ENCODE measurements at regions not wholly inside any gene's neighbourhood (a gene's known extent, or its start where the extent isn't known, plus 50 kb on each side); places are given as distances from the start of the nearest gene placed in this dataset.

- no peak for DNase-seq
Measured at GRCh38 chr5:10009802-10010201, 239.9 kb downstream of the ATPSCKMT start.

GRCh38 chr5:9987101-9987500, 262.6 kb downstream of the ATPSCKMT start:
- no peak for DNase-seq

- peak; percentile 5 for DNase-seq
Measured at GRCh38 chr5:9977070-9977469, 272.6 kb downstream of the ATPSCKMT start.

GRCh38 chr5:9976621-9977020, 273.1 kb downstream of the ATPSCKMT start:
- DNase-seq = no peak

- no peak for DNase-seq
Measured at GRCh38 chr5:9972059-9972458, 277.6 kb downstream of the ATPSCKMT start.

- DNase-seq = peak; percentile 52
Measured at GRCh38 chr5:9971301-9971700, 278.4 kb downstream of the ATPSCKMT start.

GRCh38 chr5:9958914-9959313, 290.8 kb downstream of the ATPSCKMT start:
- DNase-seq = no peak

GRCh38 chr5:9957214-9957613, 292.5 kb downstream of the ATPSCKMT start:
- DNase-seq = no peak

GRCh38 chr5:9956725-9957124, 293.0 kb downstream of the ATPSCKMT start:
- DNase-seq = no peak

GRCh38 chr5:9955586-9955985, 294.1 kb downstream of the ATPSCKMT start:
- DNase-seq = no peak

GRCh38 chr5:9954869-9955268, 294.8 kb downstream of the ATPSCKMT start:
- DNase-seq = no peak

GRCh38 chr5:9953691-9954090, 296.0 kb downstream of the ATPSCKMT start:
- no peak for DNase-seq

- no peak for DNase-seq
Measured at GRCh38 chr5:9951865-9952516, 297.7 kb downstream of the ATPSCKMT start.

GRCh38 chr5:9947944-9948343, 301.7 kb downstream of the ATPSCKMT start:
- no peak for DNase-seq

GRCh38 chr5:9947225-9947714, 302.4 kb downstream of the ATPSCKMT start:
- DNase-seq = no peak

- no peak for DNase-seq
Measured at GRCh38 chr5:9932770-9933169, 302.6 kb upstream of the TAS2R1 start.

- no peak for DNase-seq
Measured at GRCh38 chr5:9930156-9930555, 300.0 kb upstream of the TAS2R1 start.

- no peak for DNase-seq
Measured at GRCh38 chr5:9928326-9928725, 298.2 kb upstream of the TAS2R1 start.

GRCh38 chr5:9927521-9927997, 297.4 kb upstream of the TAS2R1 start:
- DNase-seq = no peak

GRCh38 chr5:9927106-9927505, 297.0 kb upstream of the TAS2R1 start:
- DNase-seq = no peak

- DNase-seq = peak; percentile 8
Measured at GRCh38 chr5:9924614-9925013, 294.5 kb upstream of the TAS2R1 start.

- DNase-seq = peak; percentile 3
Measured at GRCh38 chr5:9922719-9923118, 292.6 kb upstream of the TAS2R1 start.

- DNase-seq = no peak
Measured at GRCh38 chr5:9920697-9921096, 290.5 kb upstream of the TAS2R1 start.

- no peak for DNase-seq
Measured at GRCh38 chr5:9919306-9920030, 289.3 kb upstream of the TAS2R1 start.
